ENCODE measurements at regions not wholly inside any gene's neighbourhood (a gene's known extent, or its start where the extent isn't known, plus 50 kb on each side); places are given as distances from the start of the nearest gene placed in this dataset.

GRCh38 chr4:162943263-162943662, 223.4 kb downstream of the NAF1 start:
- no peak for TF ChIP-seq CTCF (conservative IDR thresholded peaks at IDR 0.05 in 1 of 2, IDR thresholded peaks at IDR 0.05 in 1 of 2; ENCODE audit: low read depth in 1 of 2, low read length in 2 of 2)
- TF ChIP-seq EZH2 (IDR thresholded peaks at IDR 0.05; ENCODE audit: low read length, missing control alignments): no peak
